ENCODE measurements at regions not wholly inside any gene's neighbourhood (a gene's known extent, or its start where the extent isn't known, plus 50 kb on each side); places are given as distances from the start of the nearest gene placed in this dataset.

DNA sequence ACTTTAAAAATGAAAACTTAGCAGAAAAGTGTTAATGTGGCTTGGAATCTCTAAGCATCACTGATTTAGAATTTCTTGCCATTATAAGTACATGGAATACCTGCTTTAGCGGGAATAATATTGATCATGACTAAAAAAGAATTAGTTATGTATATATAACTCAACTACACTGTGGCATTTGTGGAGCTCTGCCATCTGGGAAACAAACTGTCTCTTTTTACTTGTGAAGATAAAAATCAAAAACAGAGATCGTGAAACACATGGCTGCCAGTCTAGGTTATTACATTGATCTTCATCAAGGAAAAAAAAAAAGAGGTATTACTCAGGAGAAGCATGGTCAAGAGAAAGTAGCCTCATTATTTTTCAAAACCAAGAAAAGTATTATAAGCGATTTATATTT lies 287.4 kb downstream of the HTR1A start:
- TF ChIP-seq, protein P1, sequence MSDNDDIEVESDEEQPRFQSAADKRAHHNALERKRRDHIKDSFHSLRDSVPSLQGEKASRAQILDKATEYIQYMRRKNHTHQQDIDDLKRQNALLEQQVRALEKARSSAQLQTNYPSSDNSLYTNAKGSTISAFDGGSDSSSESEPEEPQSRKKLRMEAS (IDR thresholded peaks at IDR 0.05; ENCODE audit: low read depth, low read length) = no peak
- TF ChIP-seq EZH2 (IDR thresholded peaks at IDR 0.05; ENCODE audit: borderline replicate concordance, control insufficient read depth, low read depth, low read length) = no peak
- no peak for TF ChIP-seq NR2C1 (IDR thresholded peaks at IDR 0.05)
- TF ChIP-seq, protein P2, sequence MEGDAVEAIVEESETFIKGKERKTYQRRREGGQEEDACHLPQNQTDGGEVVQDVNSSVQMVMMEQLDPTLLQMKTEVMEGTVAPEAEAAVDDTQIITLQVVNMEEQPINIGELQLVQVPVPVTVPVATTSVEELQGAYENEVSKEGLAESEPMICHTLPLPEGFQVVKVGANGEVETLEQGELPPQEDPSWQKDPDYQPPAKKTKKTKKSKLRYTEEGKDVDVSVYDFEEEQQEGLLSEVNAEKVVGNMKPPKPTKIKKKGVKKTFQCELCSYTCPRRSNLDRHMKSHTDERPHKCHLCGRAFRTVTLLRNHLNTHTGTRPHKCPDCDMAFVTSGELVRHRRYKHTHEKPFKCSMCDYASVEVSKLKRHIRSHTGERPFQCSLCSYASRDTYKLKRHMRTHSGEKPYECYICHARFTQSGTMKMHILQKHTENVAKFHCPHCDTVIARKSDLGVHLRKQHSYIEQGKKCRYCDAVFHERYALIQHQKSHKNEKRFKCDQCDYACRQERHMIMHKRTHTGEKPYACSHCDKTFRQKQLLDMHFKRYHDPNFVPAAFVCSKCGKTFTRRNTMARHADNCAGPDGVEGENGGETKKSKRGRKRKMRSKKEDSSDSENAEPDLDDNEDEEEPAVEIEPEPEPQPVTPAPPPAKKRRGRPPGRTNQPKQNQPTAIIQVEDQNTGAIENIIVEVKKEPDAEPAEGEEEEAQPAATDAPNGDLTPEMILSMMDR (IDR thresholded peaks at IDR 0.05 in 2 of 3, conservative IDR thresholded peaks at IDR 0.05 in 1 of 3; ENCODE audit: control insufficient read depth in 2 of 3, extremely low read depth in 1 of 3, insufficient read depth in 1 of 3, low read depth in 3 of 3, low read length in 3 of 3) = no peak
- no peak for TF ChIP-seq TAF1 (IDR thresholded peaks at IDR 0.05; ENCODE audit: borderline replicate concordance, low read depth, low read length)

Measured in GM12878 (cell line).